Mesendoderm (in vitro differentiated cells): ENCODE measurements at regions not wholly inside any gene's neighbourhood (a gene's known extent, or its start where the extent isn't known, plus 50 kb on each side); places are given as distances from the start of the nearest gene placed in this dataset.

ENCODE experiments used
- DNase-seq: peaks from one replicate; pipeline ENCODE4 v3.0.0; 2013
- H2AK5ac ChIP-seq: 2 replicates; pipeline ENCODE4 v1.6.1; 2013; ENCODE audit warnings: low read length, inconsistent platforms
- H2BK120ac ChIP-seq: 2 replicates; pipeline ENCODE4 v1.6.1; 2013; ENCODE audit warnings: low read depth, mild to moderate bottlenecking, low read length, moderate library complexity, mixed read lengths
- H2BK15ac ChIP-seq: replicated peaks from 2 replicates; pipeline ENCODE4 v1.6.1; 2013; ENCODE audit warnings: low read depth, mild to moderate bottlenecking, moderate library complexity
- H2BK5ac ChIP-seq: 2 replicates; pipeline ENCODE4 v1.6.1; 2013; ENCODE audit warnings: low read length, inconsistent platforms
- H3K18ac ChIP-seq: 2 replicates; pipeline ENCODE4 v1.6.1; 2013; ENCODE audit warnings: mild to moderate bottlenecking, low read length, mixed read lengths
- H3K23ac ChIP-seq: one replicate; pipeline ENCODE4 v1.6.1; 2013; ENCODE audit warnings: low read length
- H3K27ac ChIP-seq: 2 replicates; pipeline ENCODE4 v1.5.1; 2013; ENCODE audit warnings: low read depth, mild to moderate bottlenecking, inconsistent platforms, low read length, moderate library complexity
- H3K27me3 ChIP-seq: 2 replicates; pipeline ENCODE4 v1.6.1; 2013; ENCODE audit warnings: low read length, control low read depth, mild to moderate bottlenecking, inconsistent platforms; ENCODE audit not compliant: insufficient read depth, poor library complexity
- H3K36me3 ChIP-seq: 2 replicates; pipeline ENCODE4 v1.6.1; 2013; ENCODE audit warnings: low read length, inconsistent platforms; ENCODE audit not compliant: control insufficient read depth, insufficient read depth
- H3K4ac ChIP-seq: one replicate; pipeline ENCODE4 v1.6.1; 2013; ENCODE audit warnings: low read depth, mild to moderate bottlenecking, low read length, moderate library complexity
- H3K4me1 ChIP-seq: 2 replicates; pipeline ENCODE4 v1.6.1; 2013; ENCODE audit warnings: low read depth, low read length, inconsistent platforms; ENCODE audit not compliant: control insufficient read depth
- H3K4me2 ChIP-seq: 2 replicates; pipeline ENCODE4 v1.6.1; 2013; ENCODE audit warnings: low read length
- H3K4me3 ChIP-seq: 2 replicates; pipeline ENCODE4 v1.5.1; 2013; ENCODE audit warnings: mild to moderate bottlenecking, low read length
- H3K56ac ChIP-seq: one replicate; pipeline ENCODE4 v1.6.1; 2013; ENCODE audit warnings: low read length
- H3K79me1 ChIP-seq: 2 replicates; pipeline ENCODE4 v1.6.1; 2013; ENCODE audit warnings: low read length, inconsistent platforms
- H3K79me2 ChIP-seq: 2 replicates; pipeline ENCODE4 v1.6.1; 2013; ENCODE audit warnings: mild to moderate bottlenecking, low read length; ENCODE audit not compliant: control insufficient read depth, insufficient read depth
- H3K9ac ChIP-seq: 2 replicates; pipeline ENCODE4 v1.6.1; 2013; ENCODE audit warnings: low read length, inconsistent platforms
- H4K5ac ChIP-seq: one replicate; pipeline ENCODE4 v1.6.1; 2013; ENCODE audit warnings: low read length
- H4K8ac ChIP-seq: one replicate; pipeline ENCODE4 v1.6.1; 2013; ENCODE audit warnings: low read depth, mild to moderate bottlenecking, control low read depth, low read length, moderate library complexity
- WGBS: extraction: QIAGEN DNeasy Blood & Tissue Kit; methylation state at CpG from one replicate; pipeline ENCODE4 v1.1.7; 2013; ENCODE audit warnings: low lambda C conversion rate, missing lambda C conversion rate; ENCODE audit not compliant: insufficient coverage; ENCODE audit errors: extremely low coverage; 5-methylcytosine and 5-hydroxymethylcytosine counted together

- no peak overlapping the region for H4K8ac ChIP-seq
- no CpG with 5 or more reads among the region's 2 CpGs for WGBS
Measured at GRCh38 chr12:94077209-94077608, 71.2 kb upstream of the PLXNC1 start.

GRCh38 chr12:94078138-94078723, 70.1 kb upstream of the PLXNC1 start:
- peak overlapping the region; percentile 78 for H3K56ac ChIP-seq
- no peaks in the 10 kb centered on the region for H3K79me2 ChIP-seq
- no peak overlapping the region for H3K4me2 ChIP-seq
- peak overlapping the region; percentile 79 for H2AK5ac ChIP-seq
- no peak overlapping the region for H2BK120ac ChIP-seq
- H3K9ac ChIP-seq, result peak overlapping the region; percentile 17
- H2BK15ac ChIP-seq, result no peak overlapping the region
- H3K23ac ChIP-seq, result no peak overlapping the region
- H3K79me1 ChIP-seq, result no peaks in the 10 kb centered on the region
- no peak overlapping the region for H4K8ac ChIP-seq
- H3K18ac ChIP-seq, result no peak overlapping the region
- H3K36me3 ChIP-seq, result no peaks in the 10 kb centered on the region
- peak; percentile 98 for DNase-seq
- H2BK5ac ChIP-seq, result peak overlapping the region; percentile 89
- peak overlapping the region; percentile 75 for H3K4ac ChIP-seq
- no peaks in the 10 kb centered on the region for H3K27me3 ChIP-seq
- H3K4me3 ChIP-seq, result no peak overlapping the region
- WGBS, result no CpG with 5 or more reads among the region's 3 CpGs
- peaks cover 16% of the 10 kb centered on the region for H3K4me1 ChIP-seq
- peak overlapping the region; percentile 84 for H4K5ac ChIP-seq
- peak overlapping the region; percentile 75 for H3K27ac ChIP-seq

More at GRCh38 chr12:94077209-94077608, 71.2 kb upstream of the PLXNC1 start:
- DNase-seq, result no peak
- H3K27ac ChIP-seq, result no peak overlapping the region
- H3K4me2 ChIP-seq, result no peak overlapping the region
- H3K56ac ChIP-seq, result no peak overlapping the region
- no peak overlapping the region for H2BK120ac ChIP-seq
- H3K79me2 ChIP-seq, result no peaks in the 10 kb centered on the region
- no peak overlapping the region for H4K5ac ChIP-seq
- H3K23ac ChIP-seq, result no peak overlapping the region
- peak overlapping the region; percentile 38 for H2BK15ac ChIP-seq
- H2BK5ac ChIP-seq, result no peak overlapping the region
- H3K36me3 ChIP-seq, result no peaks in the 10 kb centered on the region
- no peaks in the 10 kb centered on the region for H3K27me3 ChIP-seq
- no peak overlapping the region for H2AK5ac ChIP-seq
- H3K4me1 ChIP-seq, result peaks cover 16% of the 10 kb centered on the region
- no peak overlapping the region for H3K4me3 ChIP-seq
- H3K9ac ChIP-seq, result no peak overlapping the region
- H3K79me1 ChIP-seq, result no peaks in the 10 kb centered on the region
- H3K18ac ChIP-seq, result no peak overlapping the region
- no peak overlapping the region for H3K4ac ChIP-seq

- H3K4me2 ChIP-seq, result no peak overlapping the region
- peak; percentile 88 for DNase-seq
- peak overlapping the region; percentile 90 for H3K18ac ChIP-seq
- H3K27ac ChIP-seq, result peak overlapping the region; percentile 68
- H3K27me3 ChIP-seq, result no peaks in the 10 kb centered on the region
- H4K8ac ChIP-seq, result no peak overlapping the region
- peak overlapping the region; percentile 77 for H2AK5ac ChIP-seq
- peak overlapping the region; percentile 75 for H3K4ac ChIP-seq
- H3K4me3 ChIP-seq, result no peak overlapping the region
- H3K79me1 ChIP-seq, result no peaks in the 10 kb centered on the region
- H3K23ac ChIP-seq, result no peak overlapping the region
- peaks cover 16% of the 10 kb centered on the region for H3K4me1 ChIP-seq
- no peak overlapping the region for H4K5ac ChIP-seq
- no peaks in the 10 kb centered on the region for H3K79me2 ChIP-seq
- H2BK15ac ChIP-seq, result no peak overlapping the region
- H3K36me3 ChIP-seq, result no peaks in the 10 kb centered on the region
- H2BK5ac ChIP-seq, result peak overlapping the region; percentile 89
- peak overlapping the region; percentile 38 for H2BK120ac ChIP-seq
- no CpG with 5 or more reads among the region's 9 CpGs for WGBS
- H3K9ac ChIP-seq, result peak overlapping the region; percentile 17
- peak overlapping the region; percentile 78 for H3K56ac ChIP-seq
Measured at GRCh38 chr12:94078736-94079509, 69.5 kb upstream of the PLXNC1 start.

- Histone ChIP-seq H3K18ac (peak overlapping the region; percentile 90), H2AK5ac (no peak overlapping the region), H3K79me2 (no peaks in the 10 kb centered on the region)
Measured at GRCh38 chr12:94079566-94080340, 68.6 kb upstream of the PLXNC1 start.

GRCh38 chr12:94080341-94081009, 67.9 kb upstream of the PLXNC1 start:
- DNase-seq, result no peak
- no peak overlapping the region for H3K18ac ChIP-seq
- no peak overlapping the region for H2BK120ac ChIP-seq
- no peak overlapping the region for H3K23ac ChIP-seq
- H2AK5ac ChIP-seq, result no peak overlapping the region
- no peak overlapping the region for H4K5ac ChIP-seq
- H3K4me1 ChIP-seq, result peaks cover 10% of the 10 kb centered on the region
- H3K56ac ChIP-seq, result no peak overlapping the region
- no peak overlapping the region for H3K27ac ChIP-seq
- no peak overlapping the region for H2BK5ac ChIP-seq
- no peak overlapping the region for H3K4ac ChIP-seq
- H4K8ac ChIP-seq, result no peak overlapping the region
- no peak overlapping the region for H3K4me3 ChIP-seq
- H3K9ac ChIP-seq, result no peak overlapping the region
- no peaks in the 10 kb centered on the region for H3K36me3 ChIP-seq
- H3K79me1 ChIP-seq, result no peaks in the 10 kb centered on the region
- no peak overlapping the region for H3K4me2 ChIP-seq
- WGBS, result no CpG with 5 or more reads among the region's 3 CpGs
- H3K79me2 ChIP-seq, result no peaks in the 10 kb centered on the region
- H2BK15ac ChIP-seq, result no peak overlapping the region
- no peaks in the 10 kb centered on the region for H3K27me3 ChIP-seq

More at GRCh38 chr12:94079566-94080340, 68.6 kb upstream of the PLXNC1 start:
- DNase-seq, result no peak
- Histone ChIP-seq H3K4me3 (no peak overlapping the region), H4K8ac (no peak overlapping the region), H2BK15ac (no peak overlapping the region), H2BK5ac (no peak overlapping the region), H3K4me2 (no peak overlapping the region), H4K5ac (no peak overlapping the region), H2BK120ac (peak overlapping the region; percentile 96), H3K56ac (no peak overlapping the region), H3K4ac (no peak overlapping the region), H3K9ac (no peak overlapping the region), H3K27ac (no peak overlapping the region), H3K4me1 (peaks cover 14% of the 10 kb centered on the region), H3K79me1 (no peaks in the 10 kb centered on the region), H3K36me3 (no peaks in the 10 kb centered on the region), H3K23ac (no peak overlapping the region), H3K27me3 (no peaks in the 10 kb centered on the region)
- WGBS, result no CpG with 5 or more reads among the region's 7 CpGs
